ENCODE measurements at regions not wholly inside any gene's neighbourhood (a gene's known extent, or its start where the extent isn't known, plus 50 kb on each side); places are given as distances from the start of the nearest gene placed in this dataset.

DNA sequence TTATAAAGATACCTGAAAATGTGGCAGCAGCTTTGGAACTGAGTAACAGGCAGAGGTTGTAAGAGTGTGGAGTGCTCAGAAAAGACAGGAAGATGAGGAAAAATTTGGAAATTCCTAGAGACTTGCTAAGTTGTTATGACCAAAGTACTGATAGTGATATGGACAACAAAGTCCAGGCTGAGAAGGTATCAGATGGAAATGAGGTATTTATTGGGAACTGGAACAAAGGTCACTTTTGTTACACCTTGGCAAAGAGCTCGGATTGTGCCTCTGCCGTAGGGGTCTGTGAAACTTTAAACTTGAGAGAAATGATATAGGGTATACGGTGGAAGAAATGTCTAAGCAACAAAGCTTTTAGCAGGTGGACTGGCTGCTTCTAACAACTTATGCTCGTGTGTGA, 419.9 kb downstream of the PCDH17 start:
- DNase-seq (ENCODE audit: low spot score) = no peak

GRCh38 chr13:58051807-58052375, 420.3 kb downstream of the PCDH17 start:
- no peak for DNase-seq (ENCODE audit: low spot score)

DNA sequence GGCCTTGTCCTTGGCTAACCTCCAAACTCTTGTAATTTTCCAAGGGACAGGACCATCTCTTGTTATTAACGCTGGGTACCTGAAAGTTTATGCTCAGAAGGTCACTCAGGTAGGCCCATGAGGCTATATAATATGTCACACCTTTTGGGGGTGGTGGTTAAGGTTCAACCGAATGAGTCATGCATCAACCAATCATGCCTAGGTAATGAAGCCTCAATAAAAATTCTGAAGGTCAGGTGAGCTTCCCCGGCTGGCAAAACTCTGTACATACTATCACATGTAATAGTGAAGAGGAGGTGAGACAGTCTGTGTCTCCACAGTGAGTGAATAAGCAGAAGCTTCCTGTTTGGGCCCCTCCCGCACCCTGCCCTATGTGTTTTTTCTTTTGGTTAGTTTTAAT, 424.9 kb downstream of the PCDH17 start:
- DNase-seq (ENCODE audit: low spot score) = no peak

- no peak for DNase-seq (ENCODE audit: low spot score)
Measured at GRCh38 chr13:58059624-58060023, 428.1 kb downstream of the PCDH17 start.

- no peak for DNase-seq (ENCODE audit: low spot score)
Measured at GRCh38 chr13:58080806-58081205, 449.3 kb downstream of the PCDH17 start.

DNA sequence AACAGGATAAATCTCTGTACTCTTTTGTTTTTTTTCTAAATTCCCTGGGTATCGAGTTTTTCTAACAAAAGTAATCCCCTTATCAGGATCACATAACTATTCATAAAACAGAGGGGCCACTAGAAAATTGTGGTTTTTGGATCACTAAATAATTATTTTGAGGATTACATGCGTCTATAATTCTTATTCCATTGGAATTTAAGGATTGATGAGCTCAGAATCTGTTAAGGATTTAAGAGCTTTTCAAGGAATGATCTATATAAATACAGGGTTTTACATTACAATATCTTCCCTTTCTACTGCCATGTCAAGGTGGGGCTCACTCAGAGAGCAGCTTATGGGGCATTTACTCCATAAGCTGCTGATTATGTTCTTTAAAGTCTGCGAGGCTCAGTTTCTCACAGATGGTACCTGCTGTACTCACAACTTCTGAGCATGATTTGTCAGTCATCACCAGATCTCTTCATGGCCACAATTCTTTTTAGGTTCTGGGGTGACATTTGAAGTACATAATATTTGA, 449.8 kb downstream of the PCDH17 start:
- DNase-seq (ENCODE audit: low spot score) = no peak

DNA sequence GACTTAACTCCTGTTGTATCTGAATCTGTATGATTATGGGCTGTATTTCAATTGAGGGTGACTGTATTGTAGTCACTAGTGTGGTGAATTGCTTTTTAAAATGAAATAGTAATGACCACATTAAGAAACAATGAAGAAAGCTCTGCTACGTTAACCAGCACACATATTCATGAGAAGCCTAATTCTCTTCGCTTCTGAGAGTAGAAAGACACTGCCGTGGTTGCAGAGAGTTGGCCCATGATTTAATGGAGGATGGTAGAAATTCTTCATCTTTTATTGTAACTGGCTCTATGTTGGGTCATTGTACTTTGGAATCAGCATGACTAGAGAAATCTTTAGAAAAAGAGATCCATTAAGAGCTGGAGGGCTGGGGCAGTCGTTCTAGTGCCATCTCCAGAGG, 451.5 kb downstream of the PCDH17 start:
- DNase-seq (ENCODE audit: low spot score) = no peak

- DNase-seq (ENCODE audit: low spot score) = no peak
Measured at GRCh38 chr13:58085274-58085673, 453.7 kb downstream of the PCDH17 start.

DNA sequence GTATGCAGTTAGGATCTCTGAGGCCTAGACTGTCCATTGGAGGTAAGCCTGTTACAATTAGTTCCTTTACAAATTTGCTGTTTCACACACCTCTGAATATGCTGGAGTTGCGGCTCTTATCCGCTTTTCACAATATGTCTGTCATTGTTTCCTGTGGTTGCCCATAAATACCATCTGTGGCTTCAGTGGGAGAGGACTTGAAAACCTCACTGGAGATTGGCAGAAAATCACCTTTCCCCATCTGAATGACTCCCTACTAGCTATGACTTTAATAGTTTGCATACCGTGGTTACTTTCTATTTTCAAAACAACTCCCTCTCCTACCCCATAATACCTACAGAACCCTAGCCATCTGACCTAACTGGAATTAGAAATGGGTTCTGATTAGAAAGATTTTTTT, 454.3 kb downstream of the PCDH17 start:
- no peak for DNase-seq (ENCODE audit: low spot score)

GRCh38 chr13:58087566-58087965, 456.0 kb downstream of the PCDH17 start:
- DNase-seq (ENCODE audit: low spot score) = no peak

- DNase-seq (ENCODE audit: low spot score) = no peak
Measured at GRCh38 chr13:58093394-58093793, 461.9 kb downstream of the PCDH17 start.

GRCh38 chr13:58097831-58098230, 466.3 kb downstream of the PCDH17 start:
- DNase-seq (ENCODE audit: low spot score) = no peak

DNA sequence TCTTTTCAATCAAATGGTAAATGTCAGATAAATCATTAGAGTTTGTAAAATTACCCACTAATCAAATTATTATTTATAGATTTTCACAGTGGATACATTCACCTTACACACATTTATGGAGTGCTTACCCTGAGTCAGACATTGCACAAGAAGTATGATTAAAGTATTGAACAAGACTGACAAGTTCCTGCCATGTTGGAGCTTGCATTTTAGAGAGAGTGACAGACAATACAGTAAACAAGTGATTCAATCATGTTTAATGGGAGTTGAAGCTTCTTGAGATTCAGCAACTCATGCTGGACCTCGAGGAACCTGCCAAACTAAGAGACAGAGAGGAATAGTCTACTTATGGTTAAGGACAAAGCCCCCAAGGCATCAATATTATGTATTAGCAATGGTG, 487.8 kb downstream of the PCDH17 start:
- DNase-seq (ENCODE audit: low spot score) = no peak

- no peak for DNase-seq (ENCODE audit: low spot score)
Measured at GRCh38 chr13:58119804-58120203, 488.3 kb downstream of the PCDH17 start.

DNA sequence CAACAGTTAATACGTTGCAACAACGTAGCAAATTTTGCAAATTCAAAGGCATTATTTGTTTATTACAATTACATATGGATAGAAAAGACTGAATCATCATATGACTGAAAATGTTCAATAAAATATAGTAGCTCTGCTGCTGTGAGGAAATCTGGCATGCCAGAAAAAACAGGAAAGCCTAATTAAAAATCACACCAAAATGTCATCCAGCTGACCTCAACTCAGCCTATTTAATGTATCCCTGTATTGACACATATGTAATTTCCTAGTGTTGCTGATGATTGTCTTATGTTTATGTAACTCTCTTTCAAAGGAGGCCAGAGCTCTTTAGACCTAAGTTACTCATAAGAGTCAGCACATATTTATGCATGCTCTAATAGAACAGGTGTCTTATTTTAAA, 495.0 kb downstream of the PCDH17 start:
- no peak for DNase-seq (ENCODE audit: low spot score)

DNA sequence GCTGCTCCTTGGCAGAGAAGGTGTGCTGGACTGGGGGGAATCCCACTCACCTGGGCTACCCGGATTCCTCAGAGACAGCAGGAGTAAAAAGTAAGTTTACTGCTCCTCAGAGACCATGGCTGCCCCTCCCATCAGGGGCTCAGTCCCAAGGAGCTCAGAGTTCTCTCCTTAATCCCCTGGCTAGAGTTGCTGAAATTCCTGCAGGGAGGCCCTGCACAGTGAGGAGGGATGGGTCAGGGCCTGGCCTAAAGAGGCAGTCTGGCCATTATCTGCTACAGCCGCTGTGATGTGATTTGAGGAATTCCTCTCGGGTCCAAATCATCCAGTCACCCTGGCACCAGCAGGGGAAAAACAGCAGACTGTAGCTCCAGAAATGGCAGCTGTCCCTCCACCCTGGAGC, 502.5 kb downstream of the PCDH17 start:
- DNase-seq (ENCODE audit: low spot score) = no peak

DNA sequence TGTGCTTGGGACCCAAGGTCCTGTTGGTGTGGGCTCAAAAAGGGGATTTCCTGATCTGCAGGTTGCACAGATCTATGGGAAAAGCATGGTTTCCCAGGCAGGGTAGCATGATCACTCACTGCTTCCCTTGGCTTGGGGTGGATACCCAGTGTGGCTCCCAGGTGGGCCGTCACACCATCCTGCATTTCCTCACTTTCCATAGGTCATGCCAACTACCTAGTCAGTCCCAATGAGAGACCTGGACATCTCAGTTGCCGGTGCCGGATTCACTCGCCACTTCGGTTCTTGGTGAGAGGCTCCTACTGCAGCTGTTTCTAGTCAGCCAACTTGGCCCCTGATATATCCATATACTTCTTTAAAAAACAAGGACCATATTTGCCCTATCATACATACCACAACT, 503.0 kb downstream of the PCDH17 start:
- DNase-seq (ENCODE audit: low spot score) = no peak

- DNase-seq (ENCODE audit: low spot score) = no peak
Measured at GRCh38 chr13:58142952-58143351, 511.4 kb downstream of the PCDH17 start.

DNA sequence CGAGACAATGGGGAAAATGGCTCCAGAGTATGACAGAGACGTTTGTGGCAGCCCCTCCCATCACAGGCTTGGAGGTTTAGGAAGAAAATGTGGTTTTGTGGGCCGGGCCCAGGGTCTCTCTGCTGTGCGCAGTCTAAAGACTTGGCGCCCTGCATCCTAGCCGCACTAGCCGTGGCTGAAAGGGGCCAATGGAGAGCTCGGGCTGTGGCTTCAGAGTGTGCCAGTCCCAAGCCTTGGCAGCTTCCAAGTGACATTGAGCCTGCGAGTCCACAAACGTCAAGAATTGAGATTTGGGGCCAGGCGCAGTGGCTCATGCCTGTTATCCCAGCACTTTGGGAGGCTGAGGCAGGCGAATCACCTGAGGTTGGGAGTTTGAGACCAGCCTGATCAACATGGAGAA, 513.1 kb downstream of the PCDH17 start:
- no peak for DNase-seq (ENCODE audit: low spot score)

DNA sequence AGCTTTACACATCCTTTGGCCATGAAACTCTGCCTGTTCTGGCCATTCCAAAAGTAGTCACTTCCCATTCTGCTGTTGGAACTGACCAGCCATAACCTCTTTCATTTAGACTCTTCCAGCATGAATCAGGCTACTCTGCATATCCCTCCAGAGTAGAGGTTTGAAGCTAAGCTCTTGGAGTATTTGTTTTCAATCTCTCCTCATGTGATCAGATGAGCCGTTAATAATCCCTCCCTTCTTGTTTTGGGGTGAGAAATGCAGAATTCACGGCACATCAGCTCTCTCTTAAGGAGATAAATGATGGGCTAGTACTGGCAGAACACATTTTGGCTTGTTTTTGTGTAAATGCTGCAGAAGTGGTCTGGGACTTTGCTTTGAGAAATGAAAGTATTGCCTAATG, 519.9 kb downstream of the PCDH17 start:
- DNase-seq (ENCODE audit: low spot score) = no peak

GRCh38 chr13:58160980-58161379, 529.4 kb downstream of the PCDH17 start:
- DNase-seq (ENCODE audit: low spot score) = no peak

- no peak for DNase-seq (ENCODE audit: low spot score)
Measured at GRCh38 chr13:58165617-58166016, 534.1 kb downstream of the PCDH17 start.

DNA sequence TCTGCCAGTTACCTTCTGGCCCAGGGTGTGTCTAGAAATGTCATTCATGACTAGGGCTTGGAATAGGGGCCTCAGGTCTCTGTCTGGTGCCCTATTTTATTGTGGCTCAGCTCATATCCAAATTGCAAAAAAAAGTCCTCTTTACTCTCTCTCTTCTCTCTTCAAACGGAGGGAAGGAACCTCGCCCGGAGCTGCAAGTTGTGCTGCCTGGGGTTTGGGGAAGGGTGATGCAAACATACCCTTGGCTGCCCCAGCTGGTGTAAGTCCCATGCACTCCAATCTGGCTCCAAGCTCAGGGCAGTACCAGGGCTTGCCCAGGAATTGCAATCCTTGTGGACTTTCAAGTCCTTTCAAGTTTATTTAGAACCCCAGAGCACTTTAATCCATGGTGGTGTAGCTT, 549.6 kb downstream of the PCDH17 start:
- no peak for DNase-seq (ENCODE audit: low spot score)

DNA sequence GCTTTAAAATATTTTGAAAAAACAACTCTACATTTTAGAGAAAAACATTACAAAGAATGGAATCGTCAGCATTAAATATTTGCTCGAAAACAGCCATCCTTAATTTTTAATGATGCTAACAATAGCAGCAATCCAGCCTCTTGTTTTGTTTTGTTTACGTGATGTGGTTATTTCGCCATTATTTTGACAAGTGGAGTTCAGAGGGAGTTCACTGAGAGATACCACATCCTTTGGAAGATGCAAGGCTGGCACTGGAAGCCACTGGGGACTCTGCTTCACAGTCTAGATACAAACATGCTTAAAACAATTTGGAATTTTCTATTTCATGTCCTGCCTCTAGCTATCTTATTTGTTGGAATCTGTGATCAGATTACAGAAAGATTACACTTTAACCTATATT, 556.3 kb downstream of the PCDH17 start:
- DNase-seq (ENCODE audit: low spot score) = no peak

GRCh38 chr13:58190577-58190976, 559.0 kb downstream of the PCDH17 start:
- DNase-seq (ENCODE audit: low spot score) = no peak
